Stimulated activated naive CD8-positive, alpha-beta T cell treated with anti-CD3 and anti-CD28 coated beads, Interleukin-15, amount 100 ng/mL, for 72 hours (primary cell): ENCODE measurements at regions not wholly inside any gene's neighbourhood (a gene's known extent, or its start where the extent isn't known, plus 50 kb on each side); places are given as distances from the start of the nearest gene placed in this dataset.
"Not testable (repeated sequence)": the region's sequence is repeated elsewhere in the genome, so short reads cannot be mapped to it uniquely, and the experiment has no call there.

ENCODE experiments used
- ATAC-seq: fragments of 150-1000 bp; cut with Tn5 transposase; 2 replicates; pipeline ENCODE4 v1.10.0; 2021; ENCODE audit warnings: mild to moderate bottlenecking, moderate library complexity
- DNase-seq, 2 donors: peaks; one replicate each; pipeline ENCODE4 v3.0.0; 2021 to 2022
- H3K27ac Mint-ChIP-seq, 2 donors: one replicate each; pipeline ENCODE4 v1.8.0; 2022; ENCODE audit warnings: mild to moderate bottlenecking in 2 of 2, mixed read lengths in 2 of 2, moderate library complexity in 2 of 2
- H3K27me3 Mint-ChIP-seq: one replicate; pipeline ENCODE4 v1.8.0; 2022; ENCODE audit warnings: mixed read lengths
- H3K4me1 Mint-ChIP-seq: one replicate; pipeline ENCODE4 v1.8.0; 2022; ENCODE audit warnings: mild to moderate bottlenecking, mixed read lengths
- H3K4me3 Mint-ChIP-seq, 2 donors: one replicate each; pipeline ENCODE4 v1.8.0; 2022; ENCODE audit warnings: mild to moderate bottlenecking in 2 of 2, mixed read lengths in 2 of 2, moderate library complexity in 1 of 2
- H3K9me3 Mint-ChIP-seq, 2 donors: one replicate each; pipeline ENCODE4 v1.8.0; 2022; ENCODE audit warnings: mixed read lengths in 2 of 2

DNA sequence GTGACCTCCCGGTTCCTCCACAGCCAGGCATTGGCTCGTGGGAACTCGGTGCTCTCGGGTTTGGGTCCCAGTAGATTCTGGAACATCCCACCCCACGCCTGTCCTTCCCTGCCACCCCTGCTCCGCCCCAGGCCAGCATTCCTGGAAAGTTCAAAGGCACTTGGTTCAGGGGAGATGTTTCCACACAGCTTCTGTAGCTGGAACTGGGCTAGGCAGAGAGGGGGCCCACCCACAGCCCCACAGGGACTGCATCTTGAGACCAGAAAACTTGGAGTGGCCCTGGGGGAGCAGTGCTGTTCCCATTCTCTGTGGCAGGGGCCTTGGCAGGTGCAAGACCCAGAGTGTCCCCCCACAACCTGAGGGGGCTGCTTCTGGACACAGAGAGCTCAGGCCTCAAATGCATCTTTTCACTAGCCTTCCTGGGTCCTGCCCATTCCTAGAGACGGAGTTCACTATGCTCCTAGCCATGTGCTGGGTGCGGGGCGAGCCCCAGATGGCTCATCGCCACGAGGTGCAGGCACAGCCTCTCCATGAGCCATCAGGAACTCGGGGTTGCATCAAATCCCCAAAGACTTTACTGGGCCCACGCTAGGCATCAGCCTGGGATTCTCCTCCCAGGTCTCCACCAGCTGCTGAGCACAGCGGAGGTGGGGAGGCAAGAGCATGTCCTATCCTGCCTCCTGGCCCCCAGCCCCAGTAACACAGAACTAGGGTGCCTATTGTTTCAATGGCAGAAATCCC lies 68.7 kb downstream of the ZFP36L2 start:
- DNase-seq (no peak), ATAC-seq (no peak)
- Mint-ChIP-seq H3K4me1 (peaks cover 91% of the 10 kb centered on the region), H3K4me3 (peak overlapping the region; percentile 77 to 79), H3K9me3 (no peaks in the 10 kb centered on the region), H3K27me3 (no peaks in the 10 kb centered on the region), H3K27ac (peak overlapping the region; percentile 65 to 77)

DNA sequence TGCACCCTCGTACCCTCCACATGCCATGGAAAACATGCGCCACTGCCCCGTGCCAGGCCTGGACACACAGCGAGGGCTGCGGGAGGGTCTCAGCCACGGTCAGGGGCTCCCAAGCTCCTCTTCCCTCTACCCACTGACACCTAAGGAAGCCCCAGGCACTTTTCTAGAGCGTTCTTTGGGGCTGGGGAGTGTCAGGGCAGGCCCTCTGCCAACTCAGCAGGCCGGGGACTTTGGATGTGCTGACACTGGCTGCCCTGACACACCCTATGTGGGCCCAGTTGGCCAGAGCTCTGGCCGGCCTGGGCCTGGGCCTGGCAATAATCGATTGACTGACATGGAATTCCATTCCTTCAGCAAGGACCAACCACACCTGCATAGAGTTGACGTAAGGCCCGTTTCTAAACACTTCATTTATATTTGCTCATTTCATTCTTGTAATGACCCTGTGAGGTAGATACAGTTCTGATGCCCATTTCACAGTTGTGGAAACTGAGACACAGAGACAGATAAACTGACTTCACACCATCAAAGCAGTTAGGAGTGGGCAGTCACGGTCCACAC lies 70.5 kb downstream of the ZFP36L2 start:
- Mint-ChIP-seq H3K27me3 (no peaks in the 10 kb centered on the region), H3K4me3 (no peak overlapping the region), H3K4me1 (peaks cover 81% of the 10 kb centered on the region), H3K27ac (peak overlapping the region in 1 of 2 donors; percentile 78), H3K9me3 (no peaks in the 10 kb centered on the region)
- no peak for ATAC-seq
- no peak for DNase-seq

DNA sequence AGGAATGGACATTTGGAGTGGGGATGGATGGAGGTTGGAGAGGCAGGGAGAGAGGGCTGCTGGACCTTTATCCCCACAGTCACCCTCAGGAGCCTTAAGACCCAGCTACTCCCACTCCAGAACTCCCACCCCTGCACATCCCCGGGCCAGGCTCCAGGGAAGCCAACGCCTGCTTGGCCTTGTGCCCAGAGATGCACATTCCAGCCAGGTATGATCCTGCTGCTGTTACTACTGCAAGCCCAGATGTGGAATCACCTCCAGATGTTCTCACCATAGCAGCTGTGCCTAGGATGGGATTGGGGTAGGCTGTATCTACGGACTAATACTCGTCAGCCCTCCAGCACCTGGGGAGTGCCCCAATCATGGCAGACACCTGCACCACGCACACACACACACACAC lies 71.7 kb downstream of the ZFP36L2 start:
- Mint-ChIP-seq H3K9me3 (no peaks in the 10 kb centered on the region), H3K27me3 (no peaks in the 10 kb centered on the region), H3K4me3 (no peak overlapping the region), H3K27ac (no peak overlapping the region), H3K4me1 (peaks cover 77% of the 10 kb centered on the region)
- ATAC-seq = no peak
- no peak for DNase-seq

DNA sequence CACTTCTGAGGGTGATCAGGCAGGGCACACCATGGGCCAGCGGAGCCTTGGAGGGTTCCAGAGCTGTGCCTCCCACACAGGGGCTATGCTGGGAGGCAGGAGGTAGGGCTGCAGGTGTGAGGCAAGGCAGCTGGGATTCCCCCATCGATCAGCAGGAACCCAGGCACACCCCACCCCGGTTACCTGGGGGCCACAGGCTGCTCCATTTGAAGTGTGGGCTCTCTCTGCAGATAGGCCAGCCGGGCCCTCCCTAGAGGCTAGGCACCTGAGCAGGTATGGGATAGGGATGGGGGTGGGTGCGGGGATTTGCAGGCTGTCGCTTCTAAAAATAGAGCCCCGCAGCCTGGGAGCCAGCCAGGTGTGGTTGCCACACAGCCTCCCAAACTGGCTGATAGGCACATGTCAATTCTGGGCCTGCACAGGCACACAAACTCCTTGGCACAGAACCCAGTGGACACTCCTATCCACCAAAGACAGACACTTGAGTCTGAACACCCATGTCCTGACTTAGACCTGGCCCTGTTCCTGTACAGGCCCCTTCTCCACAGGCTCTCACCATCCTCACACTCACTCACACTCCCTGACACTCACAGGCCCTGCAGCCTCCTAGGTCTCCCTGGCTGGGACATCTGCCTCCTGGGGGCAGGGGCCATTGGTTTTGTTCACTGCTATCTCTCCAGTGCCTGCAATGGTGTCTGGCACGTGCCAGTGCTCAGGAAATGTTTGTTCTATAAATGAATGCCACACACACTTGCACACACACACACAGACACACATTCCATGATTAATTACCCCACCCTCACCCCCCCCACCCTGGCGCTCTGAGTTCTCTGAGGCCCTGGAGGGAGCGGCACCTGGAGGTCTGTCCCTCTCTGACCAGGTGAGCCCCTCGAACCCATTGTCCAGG lies 73.4 kb downstream of the ZFP36L2 start:
- ATAC-seq = no peak

DNA sequence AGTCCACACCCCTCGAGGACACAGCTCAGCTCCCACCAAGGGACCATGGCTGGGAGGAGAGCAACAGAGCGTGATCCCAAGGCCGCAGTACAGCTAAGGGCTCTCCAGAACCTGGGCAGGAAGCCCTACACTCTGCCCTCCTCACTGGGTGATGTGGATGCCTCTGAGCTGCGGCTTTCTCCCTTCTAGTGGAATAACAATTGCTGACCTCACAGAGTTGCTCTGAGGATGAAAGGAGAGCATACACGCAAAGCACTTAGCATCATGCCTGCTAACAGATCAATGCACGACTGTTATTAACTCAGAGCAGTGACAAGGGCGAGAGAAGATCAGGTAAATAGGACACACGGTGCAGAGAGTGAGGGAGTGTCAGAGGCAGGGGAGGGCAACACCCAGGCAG lies 74.2 kb downstream of the ZFP36L2 start:
- ATAC-seq = no peak

More for the DNA sequence above, 73.4 kb downstream of the ZFP36L2 start:
- Mint-ChIP-seq H3K27ac (peak overlapping the region in 1 of 2 donors; percentile 85), H3K4me1 (peaks cover 75% of the 10 kb centered on the region), H3K9me3 (no peaks in the 10 kb centered on the region), H3K4me3 (peak overlapping the region in 1 of 2 donors; percentile 60), H3K27me3 (no peaks in the 10 kb centered on the region)
- no peak for DNase-seq

DNA sequence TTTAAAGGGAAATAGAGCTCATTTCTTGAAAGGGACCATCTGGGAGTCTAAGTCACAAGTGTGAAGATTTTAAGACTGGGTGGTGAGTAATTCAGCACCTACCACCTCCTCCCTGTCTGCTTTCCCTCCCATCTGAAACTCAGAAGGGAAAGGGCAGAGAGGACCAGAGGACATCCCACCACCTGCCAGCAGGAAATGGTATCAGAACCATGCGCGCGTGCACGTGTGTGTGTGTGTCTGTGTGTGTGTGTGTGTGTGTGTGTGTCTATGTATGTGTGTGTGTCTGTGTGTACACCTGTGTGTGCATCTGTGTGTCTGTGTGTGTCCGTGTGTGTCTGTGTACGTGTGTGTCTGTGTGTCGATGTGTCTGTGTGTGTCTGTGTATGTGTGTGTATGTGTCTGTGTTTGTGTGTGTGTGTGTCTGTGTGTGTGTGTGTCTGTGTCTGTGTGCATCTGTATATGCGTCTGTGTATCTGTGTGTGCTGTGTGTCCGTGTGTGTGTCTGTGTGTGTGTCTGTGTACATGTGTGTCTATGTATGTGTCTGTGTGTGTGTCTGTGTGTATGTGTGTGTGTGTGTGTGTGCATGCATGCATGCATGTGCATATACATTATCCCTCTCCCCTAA lies 76.8 kb downstream of the ZFP36L2 start:
- Mint-ChIP-seq H3K4me3 (peak overlapping the region; percentile 59 to 60), H3K27ac (peak overlapping the region; percentile 49 to 52), H3K4me1 (peaks cover 63% of the 10 kb centered on the region), H3K9me3 (no peaks in the 10 kb centered on the region), H3K27me3 (no peaks in the 10 kb centered on the region)
- ATAC-seq (peak; percentile 96), DNase-seq (peak in 1 of 2 donors; percentile 75)

More for the DNA sequence above, 74.2 kb downstream of the ZFP36L2 start:
- Mint-ChIP-seq H3K9me3 (no peaks in the 10 kb centered on the region), H3K27me3 (no peaks in the 10 kb centered on the region), H3K27ac (peak overlapping the region in 1 of 2 donors; percentile 86), H3K4me3 (peak overlapping the region; percentile 3 to 60), H3K4me1 (peaks cover 67% of the 10 kb centered on the region)
- DNase-seq = no peak

DNA sequence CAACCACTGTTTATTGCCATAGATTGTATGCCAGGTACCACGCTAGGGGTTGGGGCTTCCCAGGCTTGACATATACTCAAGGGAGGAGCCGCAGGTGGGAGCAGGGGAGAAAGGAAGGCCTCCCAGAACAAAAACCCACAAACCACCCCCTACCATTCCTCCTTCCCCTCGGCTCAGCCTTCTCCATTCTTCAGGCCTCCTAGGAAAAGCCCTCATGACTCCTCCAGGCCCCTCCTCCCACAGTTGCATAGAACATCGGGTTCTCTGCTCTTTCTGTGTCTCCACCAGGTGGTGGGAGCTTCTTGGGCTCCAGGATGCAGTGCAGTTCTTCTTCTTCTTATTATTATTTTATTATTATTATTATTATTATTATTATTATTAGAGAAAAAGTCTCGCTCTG lies 80.3 kb downstream of the ZFP36L2 start:
- no peak overlapping the region for H3K27ac Mint-ChIP-seq
- H3K4me3 Mint-ChIP-seq = no peak overlapping the region
- no peak for ATAC-seq
- no peak for DNase-seq
- H3K9me3 Mint-ChIP-seq = peaks cover 0 to 7% of the 10 kb centered on the region in 2 donors
- H3K27me3 Mint-ChIP-seq = no peaks in the 10 kb centered on the region
- peaks cover 59% of the 10 kb centered on the region for H3K4me1 Mint-ChIP-seq

DNA sequence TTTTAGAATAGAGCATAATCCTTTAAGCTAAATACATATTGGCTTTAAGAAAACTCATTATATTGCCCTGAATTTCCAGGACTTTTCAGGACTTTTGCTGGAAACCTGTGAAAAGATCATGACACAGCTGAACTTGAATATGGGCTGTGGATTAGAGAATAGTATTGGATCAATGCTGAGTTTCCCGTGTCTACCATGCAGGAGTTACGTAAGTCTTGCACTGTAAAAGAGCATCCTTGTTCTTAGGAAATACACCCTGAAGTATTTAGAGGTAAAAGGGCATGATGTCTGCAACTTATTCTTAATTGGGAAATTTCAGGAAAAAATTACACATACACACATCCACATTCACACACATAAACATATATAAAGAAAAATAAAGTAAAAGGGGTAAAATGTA lies 82.1 kb downstream of the ZFP36L2 start:
- peaks cover 62% of the 10 kb centered on the region for H3K4me1 Mint-ChIP-seq
- peaks cover 0 to 7% of the 10 kb centered on the region in 2 donors for H3K9me3 Mint-ChIP-seq
- H3K27ac Mint-ChIP-seq = no peak overlapping the region
- ATAC-seq = no peak
- H3K27me3 Mint-ChIP-seq = no peaks in the 10 kb centered on the region
- no peak overlapping the region for H3K4me3 Mint-ChIP-seq
- DNase-seq = no peak

DNA sequence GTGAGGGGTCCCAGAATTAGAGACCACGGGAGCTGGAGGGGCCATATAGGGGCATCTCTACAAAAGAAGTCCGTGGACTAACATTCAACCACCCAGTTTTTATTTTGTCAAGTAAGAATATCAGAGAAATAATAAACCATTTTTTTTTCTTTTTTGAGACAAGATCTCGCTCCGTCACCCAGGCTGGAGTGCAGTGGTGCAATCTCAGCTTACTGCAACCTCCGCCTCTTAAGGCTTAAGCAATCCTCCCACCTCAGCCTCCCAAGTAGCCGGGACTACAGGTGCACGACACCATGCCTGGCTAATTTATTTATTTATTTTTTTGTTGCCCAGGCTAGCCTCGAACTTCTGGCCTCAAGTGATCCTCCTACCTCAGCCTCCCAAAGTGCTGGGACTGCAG lies 82.7 kb downstream of the ZFP36L2 start:
- no peak for ATAC-seq
- H3K27ac Mint-ChIP-seq = peak overlapping the region in 1 of 2 donors; percentile 71
- no peak overlapping the region for H3K4me3 Mint-ChIP-seq
- H3K27me3 Mint-ChIP-seq = no peaks in the 10 kb centered on the region
- peaks cover 62% of the 10 kb centered on the region for H3K4me1 Mint-ChIP-seq
- DNase-seq = no peak
- peaks cover 0 to 7% of the 10 kb centered on the region in 2 donors for H3K9me3 Mint-ChIP-seq

DNA sequence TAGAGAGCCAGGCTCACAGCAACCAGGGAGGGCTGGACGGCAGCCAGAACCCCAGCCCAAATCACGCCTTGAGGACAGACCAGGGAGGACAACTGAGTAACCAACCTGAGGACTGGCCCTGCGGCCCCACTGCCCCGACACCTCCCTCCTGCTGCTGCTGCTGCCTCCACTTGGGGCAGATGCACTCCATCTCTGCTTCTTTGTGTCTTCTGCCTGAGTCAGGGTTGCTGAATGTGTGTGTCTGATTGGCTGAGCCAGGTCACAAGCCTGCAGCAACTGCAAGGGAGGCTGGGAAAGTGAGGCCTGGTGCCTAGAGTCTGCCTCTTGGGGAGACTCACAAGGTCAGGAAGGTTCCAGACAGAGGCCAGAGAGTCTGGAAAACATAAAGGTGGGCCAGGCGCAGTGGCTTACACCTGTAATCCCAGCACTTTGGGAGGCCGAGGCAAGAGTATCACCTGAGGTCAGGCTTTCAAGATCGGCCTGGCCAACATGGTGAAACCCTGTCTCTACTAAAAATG lies 83.4 kb downstream of the ZFP36L2 start:
- peaks cover 0 to 7% of the 10 kb centered on the region in 2 donors for H3K9me3 Mint-ChIP-seq
- H3K27me3 Mint-ChIP-seq = no peaks in the 10 kb centered on the region
- DNase-seq (peak; percentile 65 to 80), ATAC-seq (peak; percentile 87)
- H3K4me1 Mint-ChIP-seq = peaks cover 63% of the 10 kb centered on the region
- H3K27ac Mint-ChIP-seq = peak overlapping the region; percentile 48 to 77
- peak overlapping the region; percentile 80 to 89 for H3K4me3 Mint-ChIP-seq

DNA sequence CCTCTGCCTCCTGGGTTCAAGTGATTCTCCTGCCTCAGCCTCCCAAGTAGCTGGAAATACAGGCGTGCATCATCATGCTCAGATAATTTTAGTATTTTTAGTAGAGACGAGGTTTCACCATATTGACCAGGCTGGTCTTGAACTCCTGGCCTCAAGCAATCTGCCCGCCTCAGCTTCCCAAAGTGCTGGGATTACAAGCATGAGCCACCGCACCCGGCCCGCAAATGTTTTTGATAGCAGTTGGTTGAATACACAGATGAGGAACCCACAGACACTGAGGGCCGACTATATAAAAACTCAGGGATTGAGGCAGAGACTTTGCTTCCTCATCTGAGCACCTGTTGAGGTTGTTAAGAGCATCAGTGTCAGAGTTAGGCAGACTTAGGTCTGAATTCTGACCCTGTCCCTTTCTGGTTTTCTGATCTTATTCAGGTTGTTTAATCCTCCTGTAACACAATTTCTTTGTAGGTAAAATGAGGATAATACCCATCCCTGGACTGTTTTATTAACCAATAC lies 84.7 kb downstream of the ZFP36L2 start:
- H3K9me3 Mint-ChIP-seq, DNase-seq, H3K27me3 Mint-ChIP-seq, ATAC-seq: not testable (repeated sequence)
- H3K27ac Mint-ChIP-seq = peak overlapping the region in 1 of 2 donors; percentile 71
- peak overlapping the region; percentile 80 to 89 for H3K4me3 Mint-ChIP-seq
- peaks cover 76% of the 10 kb centered on the region for H3K4me1 Mint-ChIP-seq

DNA sequence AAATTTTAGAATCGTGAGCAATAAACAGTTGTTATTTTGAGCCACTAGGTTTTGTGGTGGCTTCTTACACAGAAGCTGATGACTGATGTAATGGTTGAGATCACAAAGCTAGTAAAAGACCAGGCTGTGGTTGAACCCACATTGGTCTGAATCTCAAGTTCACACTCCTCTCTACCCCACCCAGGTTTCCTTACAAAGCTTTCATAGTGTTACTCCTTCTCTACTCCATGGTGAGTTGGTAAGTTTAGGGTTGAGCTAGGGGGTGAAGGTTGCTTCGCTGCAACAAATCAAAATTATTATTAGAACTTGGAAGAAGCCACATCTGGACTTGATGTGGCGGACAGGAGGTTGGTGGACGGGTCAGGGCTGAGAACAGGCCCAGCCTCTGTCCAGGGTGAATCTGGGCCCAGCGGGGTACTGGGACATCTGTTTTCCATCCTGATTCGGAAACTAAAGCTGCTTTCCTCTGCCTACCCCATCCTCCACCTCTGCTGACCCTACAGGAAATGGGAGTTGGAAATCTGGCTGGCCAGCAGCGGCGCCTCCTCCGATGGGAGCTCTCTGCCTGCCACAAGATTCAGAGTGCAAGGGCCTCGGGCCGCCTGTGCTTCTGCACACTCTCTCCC lies 86.3 kb downstream of the ZFP36L2 start:
- Mint-ChIP-seq H3K27ac (peak overlapping the region; percentile 27 to 55), H3K27me3 (no peaks in the 10 kb centered on the region), H3K9me3 (peaks cover 0 to 7% of the 10 kb centered on the region in 2 donors), H3K4me1 (peaks cover 82% of the 10 kb centered on the region), H3K4me3 (peak overlapping the region; percentile 77 to 79)
- DNase-seq = peak in 1 of 2 donors; percentile 58
- peak; percentile 77 for ATAC-seq

DNA sequence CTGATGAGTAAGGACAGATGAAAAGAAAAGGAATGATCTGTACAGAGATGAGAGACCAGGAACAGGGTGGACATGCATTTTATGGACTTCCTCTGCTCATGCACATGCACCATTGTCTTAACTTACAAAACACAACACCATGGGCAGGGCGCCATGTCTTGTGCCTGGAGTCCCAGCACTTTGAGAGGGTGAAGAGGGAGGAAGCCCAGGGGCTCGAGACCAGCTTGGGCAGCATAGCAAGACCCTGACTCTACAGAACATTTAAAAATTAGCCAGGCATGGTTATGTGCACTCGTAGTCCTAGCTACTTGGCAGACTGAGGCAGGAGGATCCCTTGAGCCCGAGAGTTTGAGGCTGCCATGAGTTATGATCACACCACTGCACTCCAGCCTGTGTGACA lies 86.9 kb downstream of the ZFP36L2 start:
- H3K4me3 Mint-ChIP-seq = peak overlapping the region; percentile 77 to 79
- no peak for DNase-seq
- H3K27me3 Mint-ChIP-seq = no peaks in the 10 kb centered on the region
- H3K9me3 Mint-ChIP-seq = peaks cover 0 to 7% of the 10 kb centered on the region in 2 donors
- peaks cover 83% of the 10 kb centered on the region for H3K4me1 Mint-ChIP-seq
- ATAC-seq = no peak
- peak overlapping the region; percentile 27 to 55 for H3K27ac Mint-ChIP-seq

DNA sequence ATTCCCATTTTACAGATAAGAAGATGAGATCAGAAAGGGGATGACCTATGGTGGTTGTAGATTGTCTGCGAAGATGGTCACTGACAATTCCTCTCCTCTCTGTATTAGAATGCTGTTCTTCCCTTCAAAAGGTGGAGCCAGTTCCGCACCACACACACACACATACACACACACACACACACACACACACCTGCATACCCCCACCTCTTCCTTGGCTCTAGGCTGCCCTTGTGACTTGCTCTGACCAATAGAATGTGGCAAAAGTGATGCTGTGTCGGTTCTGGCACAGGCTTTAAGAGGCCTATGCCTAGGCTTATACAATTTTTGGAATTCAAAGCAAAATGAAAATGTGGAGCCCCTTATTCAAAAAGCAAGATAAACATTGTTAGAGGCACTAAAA lies 88.0 kb downstream of the ZFP36L2 start:
- Mint-ChIP-seq H3K4me3 (peak overlapping the region; percentile 50 to 63), H3K9me3 (peaks cover 0 to 7% of the 10 kb centered on the region in 2 donors), H3K27ac (peak overlapping the region; percentile 63 to 90), H3K4me1 (peaks cover 86% of the 10 kb centered on the region), H3K27me3 (no peaks in the 10 kb centered on the region)
- no peak for DNase-seq
- no peak for ATAC-seq
